HEK293 (cell line): ENCODE measurements at regions not wholly inside any gene's neighbourhood (a gene's known extent, or its start where the extent isn't known, plus 50 kb on each side); places are given as distances from the start of the nearest gene placed in this dataset.

Source experiments
- AEBP2 ChIP-seq: fragments of 450-650 bp; formaldehyde crosslinking; IDR thresholded peaks from 2 replicates; pipeline ENCODE4 v1.5.1; 2016; ENCODE audit warnings: missing biosample characterization, missing genetic modification characterization, borderline replicate concordance
- CTCF ChIP-seq: fragments of 450-650 bp; formaldehyde crosslinking; IDR thresholded peaks from 2 replicates; pipeline ENCODE4 v1.5.1; 2016; ENCODE audit warnings: missing biosample characterization, missing genetic modification characterization
- FEZF1 ChIP-seq: fragments of 450-650 bp; formaldehyde crosslinking; IDR thresholded peaks from 2 replicates; pipeline ENCODE4 v1.5.1; 2016; ENCODE audit warnings: missing biosample characterization, missing genetic modification characterization
- GLIS1 ChIP-seq: fragments of 450-650 bp; formaldehyde crosslinking; IDR thresholded peaks from 2 replicates; pipeline ENCODE4 v1.5.1; 2016; ENCODE audit warnings: missing biosample characterization, missing genetic modification characterization
- KLF1 ChIP-seq: fragments of 450-650 bp; formaldehyde crosslinking; IDR thresholded peaks from 2 replicates; pipeline ENCODE4 v1.5.1; 2016; ENCODE audit warnings: missing biosample characterization, missing genetic modification characterization
- KLF10 ChIP-seq: fragments of 450-650 bp; IDR thresholded peaks from 2 replicates; pipeline ENCODE4 v1.5.1; 2018; ENCODE audit warnings: missing biosample characterization, mild to moderate bottlenecking, missing genetic modification characterization
- KLF8 ChIP-seq: fragments of 450-650 bp; formaldehyde crosslinking; IDR thresholded peaks from 2 replicates; pipeline ENCODE4 v1.5.1; 2016; ENCODE audit warnings: missing biosample characterization, missing genetic modification characterization
- OSR2 ChIP-seq: fragments of 450-650 bp; formaldehyde crosslinking; IDR thresholded peaks from 2 replicates; pipeline ENCODE4 v1.5.1; 2016; ENCODE audit warnings: missing biosample characterization, missing genetic modification characterization
- REST ChIP-seq: fragments of 450-650 bp; formaldehyde crosslinking; IDR thresholded peaks from 2 replicates; pipeline ENCODE4 v1.5.1; 2016; ENCODE audit warnings: missing biosample characterization, missing genetic modification characterization
- SCRT2 ChIP-seq: fragments of 450-650 bp; formaldehyde crosslinking; IDR thresholded peaks from 2 replicates; pipeline ENCODE4 v1.5.1; 2016; ENCODE audit warnings: missing biosample characterization, missing genetic modification characterization
- SETDB1 ChIP-seq: IDR thresholded peaks from one replicate; pipeline ENCODE4 v1.6.1; 2017; ENCODE audit warnings: mild to moderate bottlenecking, low read length, moderate library complexity, mixed read lengths; ENCODE audit not compliant: insufficient read length
- WT1 ChIP-seq: fragments of 450-650 bp; formaldehyde crosslinking; IDR thresholded peaks from 2 replicates; pipeline ENCODE4 v1.5.1; 2016; ENCODE audit warnings: missing biosample characterization, missing genetic modification characterization
- ZBTB26 ChIP-seq: fragments of 450-650 bp; formaldehyde crosslinking; optimal IDR thresholded peaks from 2 replicates; pipeline ENCODE3; 2016; ENCODE audit warnings: missing biosample characterization, mild to moderate bottlenecking, missing genetic modification characterization
- ZBTB6 ChIP-seq: fragments of 450-650 bp; formaldehyde crosslinking; IDR thresholded peaks from 2 replicates; pipeline ENCODE4 v1.5.1; 2017; ENCODE audit warnings: missing biosample characterization, missing genetic modification characterization
- ZBTB8A ChIP-seq: fragments of 450-650 bp; formaldehyde crosslinking; IDR thresholded peaks from 2 replicates; pipeline ENCODE4 v1.5.1; 2016; ENCODE audit warnings: missing biosample characterization, missing genetic modification characterization
- ZIC2 ChIP-seq: fragments of 450-650 bp; formaldehyde crosslinking; IDR thresholded peaks from 2 replicates; pipeline ENCODE4 v1.5.1; 2016; ENCODE audit warnings: missing biosample characterization, missing genetic modification characterization
- ZNF10 ChIP-seq: fragments of 450-650 bp; formaldehyde crosslinking; IDR thresholded peaks from 2 replicates; pipeline ENCODE4 v1.5.1; 2017; ENCODE audit warnings: missing biosample characterization, missing genetic modification characterization
- ZNF121 ChIP-seq: fragments of 450-650 bp; formaldehyde crosslinking; IDR thresholded peaks from 2 replicates; pipeline ENCODE4 v1.5.1; 2016; ENCODE audit warnings: missing biosample characterization, missing genetic modification characterization
- ZNF140 ChIP-seq: fragments of 450-650 bp; formaldehyde crosslinking; IDR thresholded peaks from 2 replicates; pipeline ENCODE4 v1.5.1; 2016; ENCODE audit warnings: missing biosample characterization, missing genetic modification characterization
- ZNF2 ChIP-seq: fragments of 450-650 bp; formaldehyde crosslinking; IDR thresholded peaks from 2 replicates; pipeline ENCODE4 v1.5.1; 2016; ENCODE audit warnings: missing biosample characterization, missing genetic modification characterization
- ZNF398 ChIP-seq: fragments of 450-650 bp; formaldehyde crosslinking; IDR thresholded peaks from 2 replicates; pipeline ENCODE4 v1.5.1; 2017; ENCODE audit warnings: missing biosample characterization, missing genetic modification characterization
- ZNF521 ChIP-seq: fragments of 450-650 bp; formaldehyde crosslinking; IDR thresholded peaks from 2 replicates; pipeline ENCODE4 v1.5.1; 2017; ENCODE audit warnings: missing biosample characterization, mild to moderate bottlenecking, missing genetic modification characterization
- ZNF544 ChIP-seq: fragments of 450-650 bp; formaldehyde crosslinking; IDR thresholded peaks from 2 replicates; pipeline ENCODE4 v1.5.0; 2017; ENCODE audit warnings: missing biosample characterization, missing genetic modification characterization
- ZNF571 ChIP-seq: fragments of 450-650 bp; formaldehyde crosslinking; IDR thresholded peaks from 2 replicates; pipeline ENCODE4 v1.5.0; 2017; ENCODE audit warnings: missing biosample characterization, missing genetic modification characterization
- ZNF600 ChIP-seq: fragments of 450-650 bp; formaldehyde crosslinking; IDR thresholded peaks from 2 replicates; pipeline ENCODE4 v1.5.1; 2016; ENCODE audit warnings: missing biosample characterization, missing genetic modification characterization
- ZNF639 ChIP-seq: fragments of 450-650 bp; formaldehyde crosslinking; IDR thresholded peaks from 2 replicates; pipeline ENCODE4 v1.5.1; 2016; ENCODE audit warnings: missing biosample characterization, missing genetic modification characterization
- ZNF792 ChIP-seq: fragments of 450-650 bp; formaldehyde crosslinking; IDR thresholded peaks from 2 replicates; pipeline ENCODE4 v1.5.1; 2016; ENCODE audit warnings: missing biosample characterization, missing genetic modification characterization

GRCh38 chr6:125363039-125363823, 61.5 kb upstream of the HDDC2 start (continued):
- TF ChIP-seq ZNF639 (tag by site-specific recombination) (peak; percentile 59), ZNF140 (no peak), ZBTB6 (tag by site-specific recombination) (no peak), GLIS1 (tag by site-specific recombination) (peak; percentile 84), ZNF792 (tag by site-specific recombination) (0 out of 2 replicates have a peak, but pooled peaks have one; percentile 29), AEBP2 (tag by site-specific recombination) (no peak), ZNF10 (tag by site-specific recombination) (0 out of 2 replicates have a peak, but pooled peaks have one; percentile 34), REST (tag by site-specific recombination) (peak; percentile 67), CTCF (tag by site-specific recombination) (peak; percentile 74), ZNF544 (tag by site-specific recombination) (no peak), ZNF398 (peak; percentile 40; the same call in 1 of the 2 replicates), FEZF1 (tag by site-specific recombination) (peak; percentile 45; the same call in 1 of the 2 replicates), ZBTB26 (peak; percentile 62), ZIC2 (tag by site-specific recombination) (peak; percentile 96), KLF1 (tag by site-specific recombination) (peak; percentile 70; the same call in 1 of the 2 replicates), ZNF600 (tag by site-specific recombination) (peak; percentile 59), KLF10 (tag by site-specific recombination) (peak; percentile 36; the same call in 1 of the 2 replicates), ZBTB8A (tag by site-specific recombination) (peak; percentile 78), ZNF571 (tag by site-specific recombination) (no peak), SCRT2 (tag by site-specific recombination) (peak; percentile 93), ZNF521 (no peak), ZNF2 (peak; percentile 77), OSR2 (peak; percentile 69), WT1 (peak; percentile 92), KLF8 (tag by site-specific recombination) (peak; percentile 33; the same call in 1 of the 2 replicates), SETDB1 (peak; percentile 16), ZNF121 (tag by site-specific recombination) (0 out of 2 replicates have a peak, but pooled peaks have one; percentile 12)
